ENCODE measurements at regions not wholly inside any gene's neighbourhood (a gene's known extent, or its start where the extent isn't known, plus 50 kb on each side); places are given as distances from the start of the nearest gene placed in this dataset.

- H3K4me3 ChIP-seq = no peak overlapping the region
- H3K27me3 ChIP-seq = no peaks in the 10 kb centered on the region
- no peak overlapping the region for H3K27ac ChIP-seq
- H3K9me3 ChIP-seq = no peaks in the 10 kb centered on the region
- TF ChIP-seq POLR2AphosphoS5 (IDR thresholded peaks at IDR 0.05) (no peak), CTCF (IDR thresholded peaks at IDR 0.05) (no peak), EP300 (IDR thresholded peaks at IDR 0.05) (no peak), POLR2A (IDR thresholded peaks at IDR 0.05) (no peak)
- no peaks in the 10 kb centered on the region for H3K4me1 ChIP-seq
- no peak for ATAC-seq
- WGBS, 2 donors (ENCODE audit: low coverage in 1 of 2) = 96 to 100% methylated on average over 2 to 8 of the region's 11 CpGs
- H3K36me3 ChIP-seq = no peaks in the 10 kb centered on the region
Measured at GRCh38 chr14:43541356-43541755, 965.7 kb downstream of the FSCB start.

- TF ChIP-seq POLR2AphosphoS5 (IDR thresholded peaks at IDR 0.05) (no peak), EP300 (IDR thresholded peaks at IDR 0.05) (no peak), CTCF (IDR thresholded peaks at IDR 0.05) (no peak), POLR2A (IDR thresholded peaks at IDR 0.05) (no peak)
- Histone ChIP-seq H3K27me3 (no peaks in the 10 kb centered on the region), H3K36me3 (no peaks in the 10 kb centered on the region), H3K4me3 (no peak overlapping the region), H3K4me1 (no peaks in the 10 kb centered on the region), H3K9me3 (no peaks in the 10 kb centered on the region), H3K27ac (no peak overlapping the region)
- no peak for ATAC-seq
- WGBS, 2 donors (ENCODE audit: low coverage in 1 of 2) = 93% methylated on average over 9 of the region's 13 CpGs; no CpG with 5 or more reads in 1 of the 2 donors
Measured at GRCh38 chr14:43540948-43541347, 966.1 kb downstream of the FSCB start.

GRCh38 chr14:43539210-43539609 is 967.9 kb downstream of the FSCB start:
- Histone ChIP-seq H3K27me3 (no peaks in the 10 kb centered on the region), H3K4me1 (no peaks in the 10 kb centered on the region), H3K9me3 (no peaks in the 10 kb centered on the region), H3K36me3 (no peaks in the 10 kb centered on the region), H3K27ac (no peak overlapping the region), H3K4me3 (no peak overlapping the region)
- TF ChIP-seq CTCF (IDR thresholded peaks at IDR 0.05) (peak; percentile 9 to 53 (median 40)), POLR2A (IDR thresholded peaks at IDR 0.05) (no peak)
- 14 to 17% methylated on average over 5 to 6 of the region's 6 CpGs for WGBS, 2 donors (ENCODE audit: low coverage in 1 of 2)
- ATAC-seq = no peak

- 93 to 94% methylated on average over 10 to 16 of the region's 18 CpGs for WGBS, 2 donors (ENCODE audit: low coverage in 1 of 2)
- TF ChIP-seq POLR2A (IDR thresholded peaks at IDR 0.05) (no peak), CTCF (IDR thresholded peaks at IDR 0.05) (no peak), EP300 (IDR thresholded peaks at IDR 0.05) (no peak)
- ATAC-seq = no peak
- no peaks in the 10 kb centered on the region for H3K36me3 ChIP-seq
- H3K27ac ChIP-seq = no peak overlapping the region
- H3K9me3 ChIP-seq = peaks cover 0 to 6% (median 0%) of the 10 kb centered on the region in 3 donors
- no peaks in the 10 kb centered on the region for H3K27me3 ChIP-seq
- no peak overlapping the region for H3K4me3 ChIP-seq
- no peaks in the 10 kb centered on the region for H3K4me1 ChIP-seq
Measured at GRCh38 chr14:43535231-43535838, 971.7 kb downstream of the FSCB start.

- Histone ChIP-seq H3K4me3 (no peak overlapping the region), H3K9me3 (peaks cover 0 to 6% (median 0%) of the 10 kb centered on the region in 3 donors), H3K36me3 (no peaks in the 10 kb centered on the region), H3K27me3 (no peaks in the 10 kb centered on the region), H3K4me1 (no peaks in the 10 kb centered on the region), H3K27ac (no peak overlapping the region)
- 80% methylated on average over 1 of the region's 40 CpGs; no CpG with 5 or more reads in 1 of the 2 donors for WGBS, 2 donors (ENCODE audit: low coverage in 1 of 2)
- peak; percentile 13 for ATAC-seq
- TF ChIP-seq EP300 (IDR thresholded peaks at IDR 0.05) (no peak), POLR2A (IDR thresholded peaks at IDR 0.05) (no peak), CTCF (IDR thresholded peaks at IDR 0.05) (no peak), POLR2AphosphoS5 (IDR thresholded peaks at IDR 0.05) (no peak)
Measured at GRCh38 chr14:43532825-43533416, 974.2 kb downstream of the FSCB start.

Data from gastroesophageal sphincter (tissue), 4 donors.